GM19035 (cell line): ENCODE measurements at regions not wholly inside any gene's neighbourhood (a gene's known extent, or its start where the extent isn't known, plus 50 kb on each side); places are given as distances from the start of the nearest gene placed in this dataset.
"Not testable (repeated sequence)": the region's sequence is repeated elsewhere in the genome, so short reads cannot be mapped to it uniquely, and the experiment has no call there.

Experiments
- ATAC-seq: cut with Tn5 transposase; IDR thresholded peaks from one replicate; pipeline ENCODE4 v1.9.1; 2021; ENCODE audit not compliant: unreplicated experiment

DNA sequence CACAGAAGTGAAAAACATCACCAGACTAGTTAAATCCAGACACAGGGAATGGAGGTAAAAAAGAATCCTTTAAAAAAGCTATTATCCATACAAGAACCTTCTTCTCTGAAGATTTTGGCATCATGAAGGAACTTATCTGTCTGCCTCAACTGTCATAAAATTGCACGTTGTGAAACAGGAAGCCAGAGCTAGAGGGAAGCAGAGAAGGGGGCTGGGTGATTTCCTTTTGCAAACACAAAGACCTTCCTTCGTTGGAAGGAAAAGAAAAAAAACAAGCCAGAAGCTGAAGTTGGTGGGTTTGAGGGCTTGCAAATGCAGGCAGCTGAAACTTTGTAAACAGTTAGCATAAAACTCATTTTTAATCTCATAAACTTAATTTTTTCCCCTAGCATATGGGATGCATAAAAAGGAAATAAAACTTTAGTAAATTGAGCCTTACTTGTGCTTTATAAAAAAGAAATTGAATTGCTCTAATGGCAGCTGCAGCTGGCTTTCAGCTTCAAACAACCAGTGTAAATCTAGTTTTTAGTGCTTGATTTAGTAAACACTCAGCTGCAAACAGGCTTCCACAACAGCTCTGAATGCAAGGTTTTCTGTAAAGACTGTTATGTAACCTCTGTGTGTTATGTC lies 101.6 kb downstream of the OTUD1 start:
- ATAC-seq: no peak

GRCh38 chr10:23543691-23544380 lies 105.0 kb downstream of the OTUD1 start:
- ATAC-seq: no peak

DNA sequence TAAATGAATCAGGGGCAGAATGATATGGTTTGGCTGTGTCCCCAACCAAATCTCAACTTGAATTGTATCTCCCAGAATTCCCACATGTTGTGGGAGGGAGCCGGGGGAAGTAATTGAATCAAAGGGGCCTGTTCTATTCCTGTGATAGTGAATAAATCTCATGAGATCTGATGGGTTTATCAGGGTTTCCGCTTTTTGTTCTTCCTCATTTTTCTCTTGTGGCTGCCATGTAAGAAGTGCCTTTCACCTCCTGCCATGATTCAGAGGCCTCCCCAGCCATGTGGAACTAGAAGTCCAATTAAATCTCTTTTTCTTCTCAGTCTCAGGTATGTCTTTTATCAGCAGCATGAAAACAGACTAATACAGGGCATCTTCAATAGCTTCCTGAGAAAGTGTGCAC lies 107.0 kb downstream of the OTUD1 start:
- not testable (repeated sequence) for ATAC-seq

GRCh38 chr10:23556727-23557440 lies 118.0 kb downstream of the OTUD1 start:
- ATAC-seq: no peak

DNA sequence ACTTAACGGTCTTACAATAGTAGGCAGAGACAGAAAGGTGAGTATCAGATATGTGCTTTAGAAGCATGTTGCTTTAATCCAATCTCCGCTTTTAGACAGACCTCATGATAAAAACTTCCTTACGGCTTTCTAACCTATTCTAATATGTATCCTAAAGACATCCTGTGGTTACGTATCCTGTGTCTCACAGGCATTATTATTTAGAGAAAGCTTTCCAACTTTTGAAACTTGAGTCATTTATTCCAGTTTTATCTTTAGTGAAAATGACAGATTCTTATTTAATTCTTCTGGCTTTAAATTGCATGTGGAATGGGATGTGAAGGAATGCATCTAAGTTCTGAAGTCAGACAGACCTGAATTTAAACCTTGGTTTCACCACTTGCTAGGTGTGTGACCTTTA lies 118.9 kb downstream of the OTUD1 start:
- no peak for ATAC-seq

- no peak for ATAC-seq
Measured at GRCh38 chr10:23558361-23558799, 119.5 kb downstream of the OTUD1 start.

GRCh38 chr10:23568996-23569395 lies 130.1 kb downstream of the OTUD1 start:
- no peak for ATAC-seq

GRCh38 chr10:23571884-23572283 lies 133.0 kb downstream of the OTUD1 start:
- no peak for ATAC-seq

GRCh38 chr10:23581906-23582450 lies 143.1 kb downstream of the OTUD1 start:
- ATAC-seq: no peak

DNA sequence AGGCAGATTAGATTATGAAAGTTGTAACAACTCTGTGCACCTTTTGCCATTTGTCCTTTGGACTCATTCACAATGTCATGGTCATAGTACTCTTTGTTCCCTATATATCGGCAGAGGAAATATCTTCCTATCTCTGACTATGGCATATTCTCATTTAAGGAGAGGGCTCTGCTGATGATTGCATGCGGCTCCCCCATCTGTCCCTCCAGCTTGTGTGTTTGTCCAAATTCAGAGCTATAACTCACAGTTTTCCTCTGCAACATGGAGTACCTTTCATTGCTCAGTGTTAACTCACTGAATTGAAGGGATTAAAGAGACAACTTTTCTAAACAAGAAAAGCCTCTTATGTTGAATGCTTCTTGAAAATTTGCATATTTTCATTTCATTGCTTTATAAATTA lies 145.5 kb downstream of the OTUD1 start:
- no peak for ATAC-seq

GRCh38 chr10:23585186-23585585 lies 146.3 kb downstream of the OTUD1 start:
- ATAC-seq: no peak

- no peak for ATAC-seq
Measured at GRCh38 chr10:23585666-23586065, 146.8 kb downstream of the OTUD1 start.

GRCh38 chr10:23595278-23595677 lies 156.4 kb downstream of the OTUD1 start:
- not testable (repeated sequence) for ATAC-seq

DNA sequence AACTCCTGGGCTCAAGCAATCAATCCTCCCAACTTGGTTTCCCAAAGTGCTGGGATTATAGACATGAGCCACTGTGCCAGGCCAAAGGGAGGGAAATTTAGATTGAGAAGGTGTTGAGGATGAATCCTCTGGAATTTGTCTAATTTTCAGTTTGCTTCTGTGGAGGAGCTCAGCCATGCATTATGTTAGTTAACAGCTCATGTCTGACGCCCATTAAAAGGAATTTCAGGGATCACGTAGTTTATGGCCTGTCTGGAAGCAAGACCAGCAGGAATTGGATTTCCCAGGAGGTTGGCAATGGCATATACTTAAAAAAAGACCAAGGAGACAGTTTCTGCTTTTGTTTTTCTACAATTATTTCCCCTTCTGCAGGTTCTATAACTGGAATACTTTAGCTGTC lies 165.7 kb downstream of the OTUD1 start:
- no peak for ATAC-seq

- no peak for ATAC-seq
Measured at GRCh38 chr10:23606456-23606855, 167.6 kb downstream of the OTUD1 start.

DNA sequence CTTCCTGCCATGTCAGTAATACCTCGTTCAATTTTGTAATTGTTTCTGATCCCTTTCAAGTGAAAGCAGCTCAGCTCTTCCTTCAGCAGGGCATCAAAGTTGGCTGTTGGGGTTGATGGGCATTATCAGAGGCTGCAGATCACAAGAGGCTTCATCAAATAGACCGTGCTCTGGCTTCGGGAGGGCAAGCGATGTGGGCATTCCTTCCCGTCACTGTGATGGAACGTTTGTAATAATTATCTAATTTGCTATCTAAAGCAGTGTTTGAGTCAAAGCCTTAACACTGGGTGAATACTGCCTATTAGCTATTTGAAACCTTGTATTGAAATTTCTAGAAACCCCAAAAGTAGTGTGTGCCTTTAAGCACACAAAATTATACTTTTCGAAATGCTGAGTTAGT lies 170.1 kb downstream of the OTUD1 start:
- no peak for ATAC-seq

- no peak for ATAC-seq
Measured at GRCh38 chr10:23610626-23611307, 171.9 kb downstream of the OTUD1 start.

DNA sequence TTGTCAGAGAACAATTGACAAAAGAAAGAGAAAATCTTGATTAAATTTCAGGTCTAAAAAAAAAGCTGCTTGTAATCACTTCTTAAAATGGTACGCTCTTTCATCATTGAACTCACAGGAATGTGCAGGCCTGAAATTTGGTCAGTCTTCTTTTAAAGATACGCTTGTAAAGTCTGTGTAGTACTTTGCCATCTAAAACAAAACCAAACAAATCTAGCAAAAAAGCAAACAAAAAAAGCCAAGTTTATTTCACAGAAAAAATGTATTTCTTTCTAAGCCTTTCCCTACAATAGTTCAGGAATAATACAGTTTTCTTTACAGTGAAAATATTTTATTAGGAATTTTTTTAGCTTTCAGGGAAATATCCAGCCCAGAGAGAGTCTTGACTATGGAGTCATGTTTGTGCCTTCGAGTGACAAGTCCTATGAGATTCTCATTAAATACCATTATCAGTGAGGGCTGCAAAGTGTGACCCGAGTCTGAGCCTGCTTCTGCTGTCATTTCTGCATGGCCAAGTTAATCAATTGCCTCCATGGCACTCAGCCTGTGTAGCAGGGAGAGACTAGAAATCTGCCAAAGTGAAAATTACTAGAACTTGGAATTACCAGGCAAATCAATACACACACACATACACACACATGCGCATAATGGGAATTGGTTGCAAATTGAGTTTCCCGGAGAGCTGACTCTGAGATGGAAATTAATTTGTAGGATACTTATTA lies 172.6 kb downstream of the OTUD1 start:
- ATAC-seq: no peak

DNA sequence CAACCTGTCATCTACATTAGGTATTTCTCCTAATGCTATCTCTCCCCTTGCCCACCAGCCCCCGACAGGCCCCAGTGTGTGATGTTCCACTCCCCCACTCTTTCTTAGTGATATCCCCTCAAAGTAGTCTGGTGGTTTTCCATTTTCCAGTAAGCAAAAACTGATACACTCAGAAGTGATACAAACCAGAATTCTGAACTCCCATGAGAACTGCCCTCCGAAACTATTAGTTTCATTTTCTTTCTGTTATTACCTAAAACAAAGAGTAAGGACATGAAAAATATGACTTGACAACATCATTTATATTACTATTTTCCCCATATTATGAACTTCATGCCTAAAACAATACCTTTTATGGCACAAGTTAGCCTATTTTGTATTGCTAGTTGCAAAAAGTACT lies 175.0 kb downstream of the OTUD1 start:
- peak; percentile 67 for ATAC-seq

DNA sequence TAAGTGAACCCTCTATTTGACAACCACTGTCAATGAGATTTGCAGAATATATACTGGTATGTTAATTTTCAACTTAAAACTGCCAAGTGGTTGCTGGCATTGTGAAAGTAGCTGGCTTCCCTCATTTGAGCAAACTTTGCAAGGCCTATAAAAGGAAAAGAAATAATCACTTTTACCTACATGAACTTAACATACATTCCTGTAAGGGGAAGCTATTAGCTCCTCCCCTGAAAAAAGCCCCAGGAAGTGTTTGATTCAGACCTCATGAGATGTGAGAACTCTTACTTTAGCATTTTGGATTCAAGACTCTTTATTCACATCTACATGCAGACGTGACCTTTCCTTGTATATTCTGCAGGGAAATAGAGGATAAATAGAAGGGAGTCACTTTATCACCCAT lies 175.6 kb downstream of the OTUD1 start:
- ATAC-seq: peak; percentile 36

- ATAC-seq: no peak
Measured at GRCh38 chr10:23630376-23630775, 191.5 kb downstream of the OTUD1 start.
